Ascending aorta (tissue), 2 donors: ENCODE measurements at regions not wholly inside any gene's neighbourhood (a gene's known extent, or its start where the extent isn't known, plus 50 kb on each side); places are given as distances from the start of the nearest gene placed in this dataset.

Experiments used
- DNase-seq, 2 donors: peaks; one replicate each; pipeline ENCODE4 v3.0.0-alpha.2; 2019; ENCODE audit warnings: low spot score in 2 of 2
- H3K27ac ChIP-seq, 2 donors: fragments of 200-600 bp; sonication (generic); one replicate each; pipeline ENCODE4 v1.5.1; 2016 to 2017; ENCODE audit warnings: mild to moderate bottlenecking in 1 of 2
- H3K27me3 ChIP-seq: fragments of 200-600 bp; sonication (generic); one replicate; pipeline ENCODE4 v1.5.1; 2017
- H3K36me3 ChIP-seq, 2 donors: fragments of 200-600 bp; sonication (generic); one replicate each; pipeline ENCODE4 v1.5.1; 2016
- H3K4me1 ChIP-seq, 2 donors: fragments of 200-600 bp; sonication (generic); one replicate each; pipeline ENCODE4 v1.5.1; 2016 to 2017; ENCODE audit warnings: mild to moderate bottlenecking in 1 of 2
- H3K4me3 ChIP-seq, 2 donors: fragments of 200-600 bp; sonication (generic); one replicate each; pipeline ENCODE4 v1.5.1; 2016 to 2017; ENCODE audit warnings: mild to moderate bottlenecking in 1 of 2
- H3K9me3 ChIP-seq, 2 donors: fragments of 200-600 bp; sonication (generic); one replicate each; pipeline ENCODE4 v1.5.1; 2016
- intact Hi-C: fragments of 100-400 bp; cut with DNase I; formaldehyde crosslinking; loops from one replicate; pipeline ENCODE4 v1.15.1; 2023
- TF ChIP-seq, protein P1 (sequence below), 3 experiments: fragments of 200-600 bp in 2 of 3; fragments of 450-650 bp in 1 of 3; sonication (generic) in 2 of 3; IDR thresholded peaks; one replicate each; pipeline ENCODE4 v1.5.1; 2016 to 2019; ENCODE audit warnings: antibody characterized with exemption in 3 of 3, mild to moderate bottlenecking in 1 of 3, moderate library complexity in 1 of 3

DNA sequence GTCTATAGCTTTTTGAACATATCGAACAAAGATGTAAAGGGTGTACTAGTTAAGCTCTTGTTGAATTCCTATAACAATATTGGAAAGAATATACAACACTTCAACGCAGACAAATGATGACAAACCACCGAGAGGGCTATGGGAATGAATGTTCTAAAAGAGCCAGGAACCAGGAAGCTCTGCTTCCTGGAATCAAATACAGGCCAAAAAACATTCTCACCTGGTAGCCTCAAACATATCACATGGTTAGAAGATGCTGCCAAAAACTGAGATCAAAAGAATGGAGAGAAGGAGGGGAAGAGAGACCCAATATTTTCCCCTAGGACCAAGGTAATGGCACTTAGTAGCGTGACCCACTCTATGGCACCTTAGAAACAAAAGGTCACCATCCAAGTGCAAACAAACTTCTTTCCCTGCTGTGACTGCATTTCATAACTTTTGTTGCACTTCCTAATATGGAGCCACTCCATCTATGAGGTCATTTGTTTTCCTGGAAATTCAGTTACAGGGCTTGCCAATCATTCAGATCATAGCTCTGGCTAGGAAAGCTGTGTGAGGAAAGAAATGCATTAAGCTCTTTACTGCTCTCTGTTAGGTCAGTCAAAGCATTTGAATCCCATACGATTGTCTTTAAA, 199.2 kb upstream of the NT5E start:
- no peaks in the 10 kb centered on the region for H3K4me1 ChIP-seq
- TF ChIP-seq, protein P1, sequence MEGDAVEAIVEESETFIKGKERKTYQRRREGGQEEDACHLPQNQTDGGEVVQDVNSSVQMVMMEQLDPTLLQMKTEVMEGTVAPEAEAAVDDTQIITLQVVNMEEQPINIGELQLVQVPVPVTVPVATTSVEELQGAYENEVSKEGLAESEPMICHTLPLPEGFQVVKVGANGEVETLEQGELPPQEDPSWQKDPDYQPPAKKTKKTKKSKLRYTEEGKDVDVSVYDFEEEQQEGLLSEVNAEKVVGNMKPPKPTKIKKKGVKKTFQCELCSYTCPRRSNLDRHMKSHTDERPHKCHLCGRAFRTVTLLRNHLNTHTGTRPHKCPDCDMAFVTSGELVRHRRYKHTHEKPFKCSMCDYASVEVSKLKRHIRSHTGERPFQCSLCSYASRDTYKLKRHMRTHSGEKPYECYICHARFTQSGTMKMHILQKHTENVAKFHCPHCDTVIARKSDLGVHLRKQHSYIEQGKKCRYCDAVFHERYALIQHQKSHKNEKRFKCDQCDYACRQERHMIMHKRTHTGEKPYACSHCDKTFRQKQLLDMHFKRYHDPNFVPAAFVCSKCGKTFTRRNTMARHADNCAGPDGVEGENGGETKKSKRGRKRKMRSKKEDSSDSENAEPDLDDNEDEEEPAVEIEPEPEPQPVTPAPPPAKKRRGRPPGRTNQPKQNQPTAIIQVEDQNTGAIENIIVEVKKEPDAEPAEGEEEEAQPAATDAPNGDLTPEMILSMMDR (IDR thresholded peaks at IDR 0.05): no peak
- H3K9me3 ChIP-seq: peaks cover 9 to 10% of the 10 kb centered on the region in 2 donors
- H3K27me3 ChIP-seq: no peaks in the 10 kb centered on the region
- H3K36me3 ChIP-seq: no peaks in the 10 kb centered on the region
- no peak for DNase-seq
- intact Hi-C loops: no loop called here
- H3K4me3 ChIP-seq: no peak overlapping the region
- no peak overlapping the region for H3K27ac ChIP-seq

DNA sequence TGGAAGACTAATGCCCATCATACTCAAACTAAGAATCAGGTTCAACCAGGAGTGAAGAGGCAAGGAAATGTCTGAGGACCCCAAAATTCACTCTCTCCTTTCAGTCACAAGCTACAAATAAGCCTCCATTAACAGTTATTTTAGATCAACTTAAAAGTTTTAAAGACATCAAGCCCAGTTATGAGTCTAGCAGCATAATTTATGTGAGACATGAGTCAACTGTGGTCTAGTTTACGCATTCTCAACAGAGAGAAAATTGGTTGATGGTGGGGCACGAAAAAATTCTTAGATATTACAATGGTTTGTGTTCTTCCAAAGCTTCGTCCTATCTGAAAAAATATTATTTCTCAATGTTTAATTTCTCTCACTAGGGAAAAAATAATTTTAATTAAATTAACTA, 204.9 kb upstream of the NT5E start:
- Histone ChIP-seq H3K36me3 (no peaks in the 10 kb centered on the region), H3K4me3 (no peak overlapping the region), H3K9me3 (no peaks in the 10 kb centered on the region), H3K27me3 (no peaks in the 10 kb centered on the region), H3K27ac (no peak overlapping the region), H3K4me1 (no peaks in the 10 kb centered on the region)
- DNase-seq: no peak
- intact Hi-C loops: no loop called here
- TF ChIP-seq, protein P1 (IDR thresholded peaks at IDR 0.05): no peak

DNA sequence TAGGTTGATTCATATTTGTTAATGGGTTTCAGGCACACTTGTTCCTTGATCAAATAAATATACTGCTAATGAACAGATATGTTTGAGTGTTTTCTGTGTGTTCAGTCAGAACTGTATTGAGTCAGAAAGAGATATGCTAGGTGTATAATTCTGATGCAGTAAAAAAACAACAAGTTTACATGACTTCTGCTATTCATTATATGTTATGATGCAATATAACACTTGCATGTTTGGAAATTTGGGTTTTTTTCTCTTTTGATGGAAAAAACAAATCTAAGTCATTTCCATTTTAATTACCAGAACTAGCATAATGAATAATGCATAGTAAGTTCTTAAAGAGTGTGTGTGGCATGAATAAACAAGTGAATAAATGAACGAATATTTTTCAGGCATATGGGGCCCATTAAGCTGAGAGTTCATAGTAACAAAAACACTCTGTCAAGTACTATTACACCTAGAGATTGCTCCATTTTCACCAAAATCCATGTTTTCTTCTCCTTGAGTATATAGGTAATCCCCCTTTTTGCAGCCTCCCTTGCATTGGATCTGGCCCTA, 208.3 kb upstream of the NT5E start:
- Histone ChIP-seq H3K36me3 (no peaks in the 10 kb centered on the region), H3K27ac (no peak overlapping the region), H3K4me3 (no peak overlapping the region), H3K9me3 (no peaks in the 10 kb centered on the region), H3K4me1 (no peaks in the 10 kb centered on the region), H3K27me3 (no peaks in the 10 kb centered on the region)
- no peak for DNase-seq
- TF ChIP-seq, protein P1 (IDR thresholded peaks at IDR 0.05): no peak
- intact Hi-C loops: no loop called here

DNA sequence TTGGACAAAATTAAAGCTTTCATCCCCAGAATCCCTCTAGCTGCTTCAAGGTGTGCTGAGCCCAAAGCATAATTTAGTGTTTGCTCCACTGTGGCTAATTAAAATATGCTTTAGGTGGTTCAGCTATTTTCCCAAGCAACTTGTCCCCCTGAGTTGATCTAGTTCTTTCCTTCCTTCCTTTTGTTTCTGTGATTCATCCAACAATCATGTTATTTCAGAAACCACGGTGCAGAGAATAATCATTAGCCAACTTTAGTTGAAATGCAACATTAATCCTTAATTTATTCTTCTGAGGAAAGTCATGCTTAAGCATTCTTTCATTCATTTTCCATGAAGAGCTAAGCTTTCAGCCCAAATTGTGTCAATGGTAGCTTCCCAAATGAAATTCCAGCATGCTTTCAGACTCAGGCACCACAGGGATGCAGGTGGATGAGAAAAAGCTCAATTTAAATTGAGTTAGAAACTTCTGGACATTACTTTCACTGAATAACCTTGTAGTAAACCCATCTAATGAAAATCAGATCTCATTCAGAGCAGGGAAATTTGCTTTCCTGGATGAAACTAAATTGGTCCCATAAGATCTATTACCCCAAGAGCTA, 209.0 kb upstream of the NT5E start:
- DNase-seq: no peak
- no peak overlapping the region for H3K27ac ChIP-seq
- intact Hi-C loops: no loop called here
- no peaks in the 10 kb centered on the region for H3K9me3 ChIP-seq
- H3K36me3 ChIP-seq: no peaks in the 10 kb centered on the region
- no peak overlapping the region for H3K4me3 ChIP-seq
- no peaks in the 10 kb centered on the region for H3K27me3 ChIP-seq
- TF ChIP-seq, protein P1 (IDR thresholded peaks at IDR 0.05): no peak
- H3K4me1 ChIP-seq: no peaks in the 10 kb centered on the region

DNA sequence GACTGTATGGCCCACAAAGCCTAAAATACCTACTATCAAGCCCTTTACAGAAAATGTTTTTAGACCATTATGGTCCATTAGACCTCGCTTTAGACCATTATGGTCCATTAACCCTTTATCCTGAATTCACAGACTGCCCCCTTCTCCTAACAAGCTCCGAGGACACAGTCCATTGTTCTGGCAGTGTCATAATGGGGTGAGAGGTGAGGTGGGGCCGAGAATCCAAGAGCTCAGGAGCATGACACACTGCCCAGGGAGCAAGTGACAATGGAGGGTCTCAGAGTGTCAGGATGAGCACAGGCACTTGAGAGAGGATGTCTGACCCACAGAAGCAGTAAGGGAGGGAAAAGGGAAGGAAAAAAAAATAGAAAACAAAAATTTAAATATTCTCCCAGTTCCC, 212.4 kb upstream of the NT5E start:
- Histone ChIP-seq H3K4me1 (no peaks in the 10 kb centered on the region), H3K36me3 (no peaks in the 10 kb centered on the region), H3K27ac (no peak overlapping the region), H3K9me3 (no peaks in the 10 kb centered on the region), H3K27me3 (no peaks in the 10 kb centered on the region), H3K4me3 (no peak overlapping the region)
- intact Hi-C loops: no loop called here
- DNase-seq: no peak
- TF ChIP-seq, protein P1 (IDR thresholded peaks at IDR 0.05): no peak
